CD4-positive, alpha-beta T cell treated with Interferon gamma for 1 hour (primary cell): ENCODE measurements at regions not wholly inside any gene's neighbourhood (a gene's known extent, or its start where the extent isn't known, plus 50 kb on each side); places are given as distances from the start of the nearest gene placed in this dataset.
"Not testable (repeated sequence)": the region's sequence is repeated elsewhere in the genome, so short reads cannot be mapped to it uniquely, and the experiment has no call there.

Experiments
- DNase-seq: peaks from one replicate; pipeline ENCODE4 v3.0.0-alpha.2; 2020

GRCh38 chr1:232441036-232441411, 188.9 kb downstream of the SIPA1L2 start:
- DNase-seq: no peak

- DNase-seq: no peak
Observed at GRCh38 chr1:232440325-232441035, 189.5 kb downstream of the SIPA1L2 start.

GRCh38 chr1:232439011-232439410, 190.9 kb downstream of the SIPA1L2 start:
- DNase-seq: no peak

- DNase-seq: no peak
Observed at GRCh38 chr1:232438476-232438875, 191.5 kb downstream of the SIPA1L2 start.

- DNase-seq: no peak
Observed at GRCh38 chr1:232437510-232437909, 192.4 kb downstream of the SIPA1L2 start.

- no peak for DNase-seq
Observed at GRCh38 chr1:232435729-232436128, 194.2 kb downstream of the SIPA1L2 start.

- DNase-seq: no peak
Observed at GRCh38 chr1:232432313-232432712, 197.6 kb downstream of the SIPA1L2 start.

- no peak for DNase-seq
Observed at GRCh38 chr1:232431748-232432147, 198.2 kb downstream of the SIPA1L2 start.

- no peak for DNase-seq
Observed at GRCh38 chr1:232431326-232431725, 198.6 kb downstream of the SIPA1L2 start.

- DNase-seq: no peak
Observed at GRCh38 chr1:232430467-232430866, 199.5 kb downstream of the SIPA1L2 start.

GRCh38 chr1:232428786-232429530, 201.0 kb downstream of the SIPA1L2 start:
- no peak for DNase-seq

GRCh38 chr1:232428036-232428645, 201.8 kb downstream of the SIPA1L2 start:
- no peak for DNase-seq

GRCh38 chr1:232426801-232427200, 203.1 kb downstream of the SIPA1L2 start:
- no peak for DNase-seq

- DNase-seq: no peak
Observed at GRCh38 chr1:232425421-232425820, 204.5 kb downstream of the SIPA1L2 start.

- no peak for DNase-seq
Observed at GRCh38 chr1:232423591-232423990, 206.3 kb downstream of the SIPA1L2 start.

GRCh38 chr1:232422898-232423297, 207.0 kb downstream of the SIPA1L2 start:
- no peak for DNase-seq

GRCh38 chr1:232422098-232422497, 207.8 kb downstream of the SIPA1L2 start:
- no peak for DNase-seq

GRCh38 chr1:232421143-232421796, 208.7 kb downstream of the SIPA1L2 start:
- DNase-seq: no peak

- no peak for DNase-seq
Observed at GRCh38 chr1:232417636-232418248, 212.2 kb downstream of the SIPA1L2 start.

GRCh38 chr1:232416026-232416568, 213.8 kb downstream of the SIPA1L2 start:
- no peak for DNase-seq

- not testable (repeated sequence) for DNase-seq
Observed at GRCh38 chr1:232415481-232415880, 214.5 kb downstream of the SIPA1L2 start.

GRCh38 chr1:232414100-232414499, 215.8 kb downstream of the SIPA1L2 start:
- DNase-seq: no peak

GRCh38 chr1:232413674-232414073, 216.3 kb downstream of the SIPA1L2 start:
- no peak for DNase-seq
